ENCODE measurements at regions not wholly inside any gene's neighbourhood (a gene's known extent, or its start where the extent isn't known, plus 50 kb on each side); places are given as distances from the start of the nearest gene placed in this dataset.

DNA sequence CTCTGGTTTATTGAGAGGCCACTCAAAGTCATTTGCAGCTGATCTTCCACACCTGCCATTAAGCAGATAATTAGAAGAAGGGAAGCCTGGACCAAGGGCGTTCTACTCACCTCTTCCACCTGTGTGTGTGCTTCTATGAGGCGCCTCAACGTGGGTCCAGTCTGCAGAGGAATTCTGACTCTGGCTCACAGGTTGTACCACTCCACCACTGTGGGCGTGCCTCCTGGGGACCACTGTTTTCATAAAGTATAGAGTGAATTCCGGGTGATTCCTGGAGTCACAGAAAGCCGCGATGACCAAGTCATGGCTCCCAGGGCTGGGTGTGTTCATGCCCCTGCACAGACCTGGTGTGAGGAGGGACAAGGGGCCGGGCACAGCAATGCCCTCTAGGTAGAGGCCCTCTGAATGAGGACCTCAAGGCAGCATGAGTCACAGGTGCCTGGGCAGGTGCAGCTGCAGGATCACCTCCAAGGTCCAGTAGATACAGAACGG is 408.3 kb upstream of the MGMT start:
- TF ChIP-seq POLR2AphosphoS5 (IDR thresholded peaks at IDR 0.05; ENCODE audit: low read depth, low read length) (no peak), TAF1 (IDR thresholded peaks at IDR 0.05; ENCODE audit: borderline replicate concordance, insufficient read depth, low read length) (no peak), SIN3A (IDR thresholded peaks at IDR 0.05; ENCODE audit: borderline replicate concordance, insufficient read depth, low read length) (no peak)
- TF ChIP-seq, protein P1, sequence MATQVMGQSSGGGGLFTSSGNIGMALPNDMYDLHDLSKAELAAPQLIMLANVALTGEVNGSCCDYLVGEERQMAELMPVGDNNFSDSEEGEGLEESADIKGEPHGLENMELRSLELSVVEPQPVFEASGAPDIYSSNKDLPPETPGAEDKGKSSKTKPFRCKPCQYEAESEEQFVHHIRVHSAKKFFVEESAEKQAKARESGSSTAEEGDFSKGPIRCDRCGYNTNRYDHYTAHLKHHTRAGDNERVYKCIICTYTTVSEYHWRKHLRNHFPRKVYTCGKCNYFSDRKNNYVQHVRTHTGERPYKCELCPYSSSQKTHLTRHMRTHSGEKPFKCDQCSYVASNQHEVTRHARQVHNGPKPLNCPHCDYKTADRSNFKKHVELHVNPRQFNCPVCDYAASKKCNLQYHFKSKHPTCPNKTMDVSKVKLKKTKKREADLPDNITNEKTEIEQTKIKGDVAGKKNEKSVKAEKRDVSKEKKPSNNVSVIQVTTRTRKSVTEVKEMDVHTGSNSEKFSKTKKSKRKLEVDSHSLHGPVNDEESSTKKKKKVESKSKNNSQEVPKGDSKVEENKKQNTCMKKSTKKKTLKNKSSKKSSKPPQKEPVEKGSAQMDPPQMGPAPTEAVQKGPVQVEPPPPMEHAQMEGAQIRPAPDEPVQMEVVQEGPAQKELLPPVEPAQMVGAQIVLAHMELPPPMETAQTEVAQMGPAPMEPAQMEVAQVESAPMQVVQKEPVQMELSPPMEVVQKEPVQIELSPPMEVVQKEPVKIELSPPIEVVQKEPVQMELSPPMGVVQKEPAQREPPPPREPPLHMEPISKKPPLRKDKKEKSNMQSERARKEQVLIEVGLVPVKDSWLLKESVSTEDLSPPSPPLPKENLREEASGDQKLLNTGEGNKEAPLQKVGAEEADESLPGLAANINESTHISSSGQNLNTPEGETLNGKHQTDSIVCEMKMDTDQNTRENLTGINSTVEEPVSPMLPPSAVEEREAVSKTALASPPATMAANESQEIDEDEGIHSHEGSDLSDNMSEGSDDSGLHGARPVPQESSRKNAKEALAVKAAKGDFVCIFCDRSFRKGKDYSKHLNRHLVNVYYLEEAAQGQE (IDR thresholded peaks at IDR 0.05; ENCODE audit: insufficient read depth in 1 of 2, low read depth in 2 of 2, low read length in 2 of 2), result no peak

Data from PFSK-1 (cell line).